ENCODE measurements at regions not wholly inside any gene's neighbourhood (a gene's known extent, or its start where the extent isn't known, plus 50 kb on each side); places are given as distances from the start of the nearest gene placed in this dataset.

DNA sequence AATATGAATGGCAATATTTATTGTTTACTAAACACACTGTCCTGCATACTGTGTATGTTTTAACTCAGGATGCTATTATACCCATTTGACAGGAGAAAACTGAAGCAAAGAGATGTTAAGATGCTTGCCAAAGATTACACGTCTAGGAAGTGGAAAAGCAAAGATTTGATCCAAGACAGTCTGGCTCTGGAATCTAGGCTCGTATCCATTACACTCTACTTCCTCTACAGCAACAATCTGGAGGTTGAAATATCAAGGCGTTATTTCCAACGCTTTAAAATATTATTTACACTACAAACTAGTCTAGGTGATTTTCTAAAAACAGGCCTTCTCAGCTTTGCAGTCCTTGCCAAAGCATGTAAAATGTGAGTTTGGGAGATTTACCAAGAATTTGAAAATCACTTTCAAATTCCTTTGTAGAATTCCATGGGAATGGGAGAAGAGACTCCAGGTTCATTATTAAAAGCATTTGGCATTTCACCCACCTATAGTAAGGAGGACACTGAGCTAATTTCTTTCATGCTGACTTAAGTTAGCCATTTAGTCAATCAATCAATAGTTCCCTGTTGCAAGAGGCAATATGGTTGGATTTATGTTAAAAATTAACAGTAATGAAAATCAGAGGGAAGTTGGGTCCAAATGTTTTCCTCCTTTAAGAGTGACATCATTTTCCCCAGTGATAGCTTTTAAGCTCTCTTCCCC lies 356.3 kb upstream of the SMARCA2 start:
- no peak for DNase-seq
- no peaks in the 10 kb centered on the region for H3K36me3 ChIP-seq
- no peak overlapping the region for H3K27ac ChIP-seq
- H3K4me3 ChIP-seq, result no peak overlapping the region
- no peaks in the 10 kb centered on the region for H3K27me3 ChIP-seq
- no peaks in the 10 kb centered on the region for H3K9me3 ChIP-seq
- no peak for TF ChIP-seq CTCF (IDR thresholded peaks at IDR 0.05)
- no peak for TF ChIP-seq POLR2A (IDR thresholded peaks at IDR 0.05)
- no peaks in the 10 kb centered on the region for H3K4me1 ChIP-seq

GRCh38 chr9:1659363-1659690 lies 355.8 kb upstream of the SMARCA2 start:
- Histone ChIP-seq H3K36me3 (no peaks in the 10 kb centered on the region), H3K9me3 (no peaks in the 10 kb centered on the region), H3K4me3 (no peak overlapping the region), H3K4me1 (no peaks in the 10 kb centered on the region), H3K27ac (no peak overlapping the region), H3K27me3 (no peaks in the 10 kb centered on the region)
- TF ChIP-seq POLR2A (IDR thresholded peaks at IDR 0.05) (no peak), CTCF (IDR thresholded peaks at IDR 0.05) (no peak)
- DNase-seq, result no peak

DNA sequence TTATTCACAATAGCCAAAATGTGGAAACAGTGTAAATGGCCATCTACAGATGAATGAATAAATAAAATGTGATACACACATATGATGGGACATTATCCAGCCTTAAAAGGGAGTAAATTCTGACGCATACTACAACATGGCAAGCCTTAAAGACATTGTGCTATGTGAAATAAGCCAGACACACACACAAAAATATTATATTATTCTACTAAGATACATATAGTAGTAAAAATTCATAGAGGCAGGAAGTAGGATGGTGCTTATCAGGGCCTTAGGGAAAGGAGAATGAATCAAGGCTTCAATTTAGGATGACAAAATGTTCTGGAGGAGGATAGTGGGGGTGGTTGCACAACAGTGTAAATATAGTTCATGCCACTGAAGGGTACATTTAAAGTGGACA lies 346.7 kb upstream of the SMARCA2 start:
- H3K36me3 ChIP-seq, result no peaks in the 10 kb centered on the region
- H3K4me3 ChIP-seq, result no peak overlapping the region
- no peak overlapping the region for H3K27ac ChIP-seq
- TF ChIP-seq POLR2A (IDR thresholded peaks at IDR 0.05) (no peak), CTCF (IDR thresholded peaks at IDR 0.05) (no peak)
- no peaks in the 10 kb centered on the region for H3K9me3 ChIP-seq
- H3K27me3 ChIP-seq, result no peaks in the 10 kb centered on the region
- no peak for DNase-seq
- no peaks in the 10 kb centered on the region for H3K4me1 ChIP-seq

DNA sequence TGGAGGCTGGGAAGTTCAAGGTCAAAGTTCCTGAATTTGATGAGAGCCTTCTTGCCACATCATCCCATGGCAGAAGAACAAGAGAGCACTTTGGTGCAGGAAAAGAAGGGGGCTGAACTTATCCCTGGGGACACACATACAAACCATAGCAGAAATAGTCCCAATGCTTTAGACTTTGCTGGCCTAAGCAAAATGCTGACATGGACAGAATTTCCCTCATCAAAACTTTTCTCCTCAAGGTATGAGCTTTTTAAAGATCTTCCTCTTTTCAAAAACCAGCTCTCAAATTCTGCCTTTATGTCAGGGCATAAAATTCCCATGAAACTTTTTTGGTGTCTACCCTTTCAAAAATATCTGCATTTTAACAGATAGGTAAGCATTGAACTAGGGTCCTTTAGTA lies 341.8 kb upstream of the SMARCA2 start:
- Histone ChIP-seq H3K27ac (no peak overlapping the region), H3K36me3 (no peaks in the 10 kb centered on the region)

DNA sequence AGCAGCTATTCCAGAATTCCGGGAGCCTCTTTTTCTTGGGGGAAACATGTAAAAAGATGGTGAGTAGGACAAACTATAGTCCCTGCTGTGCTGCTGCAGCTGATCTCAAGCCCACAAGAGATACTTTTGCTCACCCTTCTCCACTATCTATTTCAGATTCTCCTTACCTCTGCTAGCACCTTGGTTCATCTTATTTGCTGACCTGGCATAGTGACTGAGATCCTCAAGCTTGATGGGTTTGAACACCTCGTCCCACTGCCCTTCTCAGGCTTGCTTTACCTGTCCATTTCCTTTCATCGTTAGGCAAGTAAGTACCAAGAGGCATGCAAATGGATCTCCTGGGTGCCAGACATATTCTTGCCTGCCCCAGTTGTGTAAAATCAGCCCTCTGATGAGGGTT lies 338.4 kb upstream of the SMARCA2 start:
- no peak overlapping the region for H3K4me3 ChIP-seq
- DNase-seq, result no peak
- no peak overlapping the region for H3K27ac ChIP-seq
- no peaks in the 10 kb centered on the region for H3K4me1 ChIP-seq
- no peak for TF ChIP-seq CTCF (IDR thresholded peaks at IDR 0.05)
- TF ChIP-seq POLR2A (IDR thresholded peaks at IDR 0.05), result no peak
- no peaks in the 10 kb centered on the region for H3K9me3 ChIP-seq
- H3K27me3 ChIP-seq, result no peaks in the 10 kb centered on the region
- no peaks in the 10 kb centered on the region for H3K36me3 ChIP-seq

More for the DNA sequence above, 341.8 kb upstream of the SMARCA2 start:
- Histone ChIP-seq H3K4me1 (no peaks in the 10 kb centered on the region), H3K4me3 (no peak overlapping the region), H3K27me3 (no peaks in the 10 kb centered on the region), H3K9me3 (no peaks in the 10 kb centered on the region)
- no peak for TF ChIP-seq CTCF (IDR thresholded peaks at IDR 0.05)
- no peak for TF ChIP-seq POLR2A (IDR thresholded peaks at IDR 0.05)
- no peak for DNase-seq

DNA sequence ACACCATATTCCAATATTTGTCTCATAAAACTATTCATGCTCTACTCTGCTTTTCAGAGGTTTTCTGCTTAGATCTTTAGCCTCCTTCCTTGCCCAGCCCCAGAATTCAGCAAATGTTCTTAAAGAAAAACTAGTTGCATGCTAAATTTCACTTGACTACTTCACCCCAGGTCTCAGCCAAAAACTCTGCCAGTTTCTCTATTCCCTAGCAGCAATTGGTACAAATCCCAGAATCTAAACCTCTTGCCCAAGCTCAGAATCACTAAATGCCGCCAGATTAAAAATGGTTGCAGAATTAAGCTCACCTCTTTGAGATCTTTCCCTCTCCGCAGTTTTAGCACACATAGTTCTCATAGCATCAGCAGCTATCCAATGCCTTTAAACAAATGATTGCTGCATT lies 331.2 kb upstream of the SMARCA2 start:
- DNase-seq, result no peak
- H3K9me3 ChIP-seq, result no peaks in the 10 kb centered on the region
- H3K27me3 ChIP-seq, result no peaks in the 10 kb centered on the region

More for the DNA sequence above, 331.2 kb upstream of the SMARCA2 start:
- Histone ChIP-seq H3K4me1 (no peaks in the 10 kb centered on the region), H3K36me3 (no peaks in the 10 kb centered on the region), H3K4me3 (no peak overlapping the region), H3K27ac (no peak overlapping the region)
- TF ChIP-seq POLR2A (IDR thresholded peaks at IDR 0.05) (no peak), CTCF (IDR thresholded peaks at IDR 0.05) (no peak)

Measured in Peyer's patch (tissue), 4 donors.